Tibial nerve (tissue), 3 donors: ENCODE measurements at regions not wholly inside any gene's neighbourhood (a gene's known extent, or its start where the extent isn't known, plus 50 kb on each side); places are given as distances from the start of the nearest gene placed in this dataset.
"Not testable (repeated sequence)": the region's sequence is repeated elsewhere in the genome, so short reads cannot be mapped to it uniquely, and the experiment has no call there.

Experiments used
- CTCF ChIP-seq, 5 experiments: fragments of 200-600 bp in 3 of 5; fragments of 450-650 bp in 2 of 5; sonication (generic) in 3 of 5; IDR thresholded peaks; one replicate each; pipeline ENCODE4 v1.5.1; 2016 to 2019; ENCODE audit warnings: antibody characterized with exemption in 5 of 5, mild to moderate bottlenecking in 3 of 5, moderate library complexity in 2 of 5
- POLR2A ChIP-seq, 2 donors: fragments of 450-650 bp; IDR thresholded peaks; one replicate each; pipeline ENCODE4 v1.6.1; 2017; ENCODE audit warnings: antibody characterized with exemption in 2 of 2, mild to moderate bottlenecking in 2 of 2, moderate library complexity in 2 of 2

DNA sequence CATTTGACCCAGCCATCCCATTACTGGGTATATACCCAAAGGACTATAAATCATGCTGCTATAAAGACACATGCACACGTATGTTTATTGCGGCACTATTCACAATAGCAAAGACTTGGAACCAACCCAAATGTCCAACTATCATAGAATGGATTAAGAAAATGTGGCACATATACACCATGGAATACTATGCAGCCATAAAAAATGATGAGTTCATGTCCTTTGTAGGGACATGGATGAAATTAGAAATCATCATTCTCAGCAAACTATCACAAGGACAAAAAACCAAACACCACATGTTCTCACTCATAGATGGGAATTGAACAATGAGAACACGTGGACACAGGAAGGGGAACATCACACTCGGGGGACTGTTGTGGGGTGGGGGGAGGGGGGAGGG lies 74.8 kb downstream of the RMI2 start:
- TF ChIP-seq CTCF, POLR2A (IDR thresholded peaks at IDR 0.05): not testable (repeated sequence)
